K562 (cell line): ENCODE measurements at regions not wholly inside any gene's neighbourhood (a gene's known extent, or its start where the extent isn't known, plus 50 kb on each side); places are given as distances from the start of the nearest gene placed in this dataset.

Source experiments
- ESRRA ChIP-seq: fragments of 450-650 bp; IDR thresholded peaks from 2 replicates; pipeline ENCODE4 v1.6.1; 2014; ENCODE audit warnings: low read depth, mild to moderate bottlenecking, moderate library complexity, borderline replicate concordance
- SLC30A9 ChIP-seq: fragments of 250-450 bp; sonication (Bioruptor Pico); IDR thresholded peaks from 2 replicates; pipeline ENCODE4 v1.8.0; 2022; ENCODE audit warnings: mild to moderate bottlenecking, moderate library complexity
- SMAD1 ChIP-seq: fragments of 150-350 bp; IDR thresholded peaks from 2 replicates; pipeline ENCODE4 v1.6.1; 2014; ENCODE audit warnings: low read length, low read depth; ENCODE audit not compliant: partially characterized antibody
- ZNF318 ChIP-seq, 2 experiments: fragments of 450-650 bp; IDR thresholded peaks; 2 replicates each; pipeline ENCODE4 v1.6.1; 2016; ENCODE audit warnings: mild to moderate bottlenecking in 2 of 2, borderline replicate concordance in 1 of 2, low read depth in 1 of 2, moderate library complexity in 1 of 2

- TF ChIP-seq ZNF318 (IDR thresholded peaks at IDR 0.05; ENCODE audit: borderline replicate concordance in 1 of 2, low read depth in 1 of 2) (no peak), SLC30A9 (CRISPR knock-in tag) (no peak), ESRRA (no peak), SMAD1 (no peak)
Observed at GRCh38 chr2:235366390-235366789, 127.5 kb upstream of the AGAP1 start (continued).
